ENCODE measurements at regions not wholly inside any gene's neighbourhood (a gene's known extent, or its start where the extent isn't known, plus 50 kb on each side); places are given as distances from the start of the nearest gene placed in this dataset.

GRCh38 chr5:158245513-158245912 lies 386.6 kb upstream of the CLINT1 start:
- TF ChIP-seq, protein P1, sequence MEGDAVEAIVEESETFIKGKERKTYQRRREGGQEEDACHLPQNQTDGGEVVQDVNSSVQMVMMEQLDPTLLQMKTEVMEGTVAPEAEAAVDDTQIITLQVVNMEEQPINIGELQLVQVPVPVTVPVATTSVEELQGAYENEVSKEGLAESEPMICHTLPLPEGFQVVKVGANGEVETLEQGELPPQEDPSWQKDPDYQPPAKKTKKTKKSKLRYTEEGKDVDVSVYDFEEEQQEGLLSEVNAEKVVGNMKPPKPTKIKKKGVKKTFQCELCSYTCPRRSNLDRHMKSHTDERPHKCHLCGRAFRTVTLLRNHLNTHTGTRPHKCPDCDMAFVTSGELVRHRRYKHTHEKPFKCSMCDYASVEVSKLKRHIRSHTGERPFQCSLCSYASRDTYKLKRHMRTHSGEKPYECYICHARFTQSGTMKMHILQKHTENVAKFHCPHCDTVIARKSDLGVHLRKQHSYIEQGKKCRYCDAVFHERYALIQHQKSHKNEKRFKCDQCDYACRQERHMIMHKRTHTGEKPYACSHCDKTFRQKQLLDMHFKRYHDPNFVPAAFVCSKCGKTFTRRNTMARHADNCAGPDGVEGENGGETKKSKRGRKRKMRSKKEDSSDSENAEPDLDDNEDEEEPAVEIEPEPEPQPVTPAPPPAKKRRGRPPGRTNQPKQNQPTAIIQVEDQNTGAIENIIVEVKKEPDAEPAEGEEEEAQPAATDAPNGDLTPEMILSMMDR (IDR thresholded peaks at IDR 0.05): no peak
- TF ChIP-seq EP300 (IDR thresholded peaks at IDR 0.05) (no peak), POLR2A (IDR thresholded peaks at IDR 0.05) (no peak)
